Activated CD4-positive, alpha-beta T cell treated with anti-CD3 and anti-CD28 coated beads, Interleukin-2, amount 10 ng/mL, durations not matched to agents 24 days and 14 days (primary cell): ENCODE measurements at regions not wholly inside any gene's neighbourhood (a gene's known extent, or its start where the extent isn't known, plus 50 kb on each side); places are given as distances from the start of the nearest gene placed in this dataset.
A peak's percentile ranks its signal among the peaks of the same experiment; 100 is the strongest.

Experiments used
- DNase-seq: peaks from one replicate; pipeline ENCODE4 v3.0.0; 2022
- H3K27ac Mint-ChIP-seq: one replicate; pipeline ENCODE4 v1.8.0; 2022; ENCODE audit warnings: mild to moderate bottlenecking, mixed read lengths
- H3K27me3 Mint-ChIP-seq: one replicate; pipeline ENCODE4 v1.8.0; 2022; ENCODE audit warnings: mixed read lengths
- H3K36me3 Mint-ChIP-seq: one replicate; pipeline ENCODE4 v1.8.0; 2022; ENCODE audit warnings: low read depth, mild to moderate bottlenecking, mixed read lengths
- H3K4me1 Mint-ChIP-seq: one replicate; pipeline ENCODE4 v1.8.0; 2021; ENCODE audit warnings: mixed read lengths
- H3K4me3 Mint-ChIP-seq: one replicate; pipeline ENCODE4 v1.8.0; 2022; ENCODE audit warnings: mild to moderate bottlenecking, moderate library complexity, mixed read lengths
- H3K9me3 Mint-ChIP-seq: one replicate; pipeline ENCODE4 v1.8.0; 2021; ENCODE audit warnings: mixed read lengths
- intact Hi-C: fragments of 100-400 bp; cut with micrococcal nuclease; formaldehyde crosslinking; loops from one replicate; pipeline ENCODE4 v1.15.1; 2023

GRCh38 chr9:115200711-115201505 is 83.0 kb upstream of the TNC start:
- intact Hi-C loops: loop anchor here (10.0 kb wide), 1 partner anchor 816 kb away; the partner anchor contains the start of gene AKNA
- DNase-seq: no peak
- no peak overlapping the region for H3K27ac Mint-ChIP-seq
- no peaks in the 10 kb centered on the region for H3K36me3 Mint-ChIP-seq
- H3K27me3 Mint-ChIP-seq: peaks cover 40% of the 10 kb centered on the region
- H3K4me3 Mint-ChIP-seq: no peak overlapping the region
- peaks cover 6% of the 10 kb centered on the region for H3K9me3 Mint-ChIP-seq
- H3K4me1 Mint-ChIP-seq: peaks cover 12% of the 10 kb centered on the region

- intact Hi-C loops: loop anchor here (10.0 kb wide), 1 partner anchor 817 kb away; the partner anchor contains the start of gene AKNA
Measured at GRCh38 chr9:115202181-115202580, 84.2 kb upstream of the TNC start.

DNA sequence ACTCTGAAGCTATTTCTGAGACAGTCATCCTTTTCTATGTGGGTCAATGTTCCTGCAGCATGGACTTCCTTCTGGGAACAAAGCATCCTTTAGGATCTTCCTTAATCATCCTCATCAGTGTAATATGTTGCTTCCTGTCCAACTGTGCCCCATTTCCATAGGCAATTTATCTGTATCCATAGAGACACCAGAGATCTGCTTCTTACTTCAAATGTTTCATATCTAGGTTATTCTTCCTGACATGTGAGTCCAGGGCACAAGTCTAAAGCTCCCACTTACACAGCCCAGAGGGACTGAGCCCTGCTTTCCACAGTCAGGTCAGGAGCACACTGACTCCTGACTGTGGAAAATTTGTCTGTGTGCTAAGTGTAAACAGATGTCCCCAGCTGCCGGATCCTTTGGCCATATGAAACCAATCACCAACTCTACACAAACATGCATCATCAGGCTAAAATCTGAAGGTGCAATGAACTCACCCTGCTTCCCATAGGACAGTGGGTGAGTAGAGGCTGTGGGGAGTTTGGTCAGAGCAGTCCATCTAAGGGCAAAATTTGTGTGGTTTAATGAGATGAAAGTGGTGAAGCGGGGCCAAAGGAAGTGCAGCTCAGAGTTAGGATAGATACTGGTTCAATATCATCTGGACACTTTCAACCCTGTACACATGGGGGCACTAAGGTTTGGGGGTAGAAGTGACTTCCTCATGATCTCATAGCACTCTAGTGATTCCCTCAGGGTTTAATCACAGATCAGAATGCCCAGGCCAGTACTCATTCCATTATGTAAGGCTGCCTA is 85.2 kb upstream of the TNC start:
- DNase-seq: no peak
- Mint-ChIP-seq H3K9me3 (peaks cover 6% of the 10 kb centered on the region), H3K4me3 (no peak overlapping the region), H3K36me3 (no peaks in the 10 kb centered on the region), H3K27me3 (peaks cover 24% of the 10 kb centered on the region), H3K4me1 (peaks cover 28% of the 10 kb centered on the region), H3K27ac (no peak overlapping the region)
- intact Hi-C loops: loop anchor here (10.0 kb wide), 1 partner anchor 818 kb away; the partner anchor contains the start of gene AKNA

More at GRCh38 chr9:115202181-115202580, 84.2 kb upstream of the TNC start:
- no peak for DNase-seq
- Mint-ChIP-seq H3K27me3 (peaks cover 30% of the 10 kb centered on the region), H3K27ac (no peak overlapping the region), H3K9me3 (peaks cover 6% of the 10 kb centered on the region), H3K4me1 (peaks cover 23% of the 10 kb centered on the region), H3K36me3 (no peaks in the 10 kb centered on the region), H3K4me3 (no peak overlapping the region)

- intact Hi-C loops: loop anchor here (5.0 to 10.0 kb wide), 4 partner anchors 63 to 820 kb away; partner anchors contain the start of gene AKNA
- DNase-seq: no peak
- Mint-ChIP-seq H3K4me3 (no peak overlapping the region), H3K27ac (peak overlapping the region; percentile 51), H3K9me3 (peaks cover 6% of the 10 kb centered on the region), H3K4me1 (peaks cover 37% of the 10 kb centered on the region), H3K27me3 (peaks cover 14% of the 10 kb centered on the region), H3K36me3 (no peaks in the 10 kb centered on the region)
Measured at GRCh38 chr9:115204904-115205453, 87.0 kb upstream of the TNC start.

DNA sequence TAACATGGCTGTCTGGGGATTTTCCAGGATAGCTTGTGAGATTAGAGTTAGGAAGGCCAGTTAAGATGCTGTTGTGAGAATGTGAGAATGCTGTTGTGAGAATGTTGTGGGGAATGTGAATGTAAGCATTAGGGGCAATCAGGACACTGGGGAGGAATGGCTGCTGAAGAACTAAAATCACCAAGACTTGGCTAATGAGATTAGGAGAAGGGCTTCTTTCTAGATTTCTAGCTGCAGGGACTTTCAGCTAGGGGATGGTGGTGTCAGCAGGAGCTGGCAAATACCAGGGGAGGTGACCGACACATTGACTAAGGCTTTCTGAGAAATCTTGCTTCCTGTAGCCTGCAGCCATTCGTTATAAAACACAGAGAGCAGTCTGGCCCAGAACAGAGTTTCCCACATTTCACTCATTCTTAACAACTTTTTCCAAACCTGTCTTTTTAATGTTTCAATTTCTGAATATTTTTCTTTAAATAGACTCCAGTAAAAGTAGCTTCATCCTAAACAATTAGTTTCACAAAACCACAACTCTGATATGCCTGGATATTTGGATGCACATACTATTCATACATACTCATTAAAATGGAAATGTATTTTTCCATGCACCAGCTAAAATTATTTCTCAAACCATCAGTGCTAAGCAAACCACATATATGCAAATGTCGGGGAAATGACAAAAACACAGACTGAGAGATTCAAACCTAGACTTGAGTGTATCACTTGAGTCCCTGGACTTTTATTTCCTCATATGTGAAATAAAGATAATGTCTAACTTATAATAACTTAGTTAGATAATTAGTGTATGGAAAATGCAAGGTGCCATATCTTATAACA is 89.3 kb upstream of the TNC start:
- peak; percentile 63 for DNase-seq
- Mint-ChIP-seq H3K9me3 (no peaks in the 10 kb centered on the region), H3K27me3 (peaks cover 10% of the 10 kb centered on the region), H3K4me1 (peaks cover 38% of the 10 kb centered on the region), H3K27ac (peak overlapping the region; percentile 85), H3K4me3 (peak overlapping the region; percentile 55), H3K36me3 (no peaks in the 10 kb centered on the region)
- intact Hi-C loops: loop anchor here (1.0 to 10.0 kb wide), 7 partner anchors 65 to 822 kb away; partner anchors contain the start of gene AKNA

DNA sequence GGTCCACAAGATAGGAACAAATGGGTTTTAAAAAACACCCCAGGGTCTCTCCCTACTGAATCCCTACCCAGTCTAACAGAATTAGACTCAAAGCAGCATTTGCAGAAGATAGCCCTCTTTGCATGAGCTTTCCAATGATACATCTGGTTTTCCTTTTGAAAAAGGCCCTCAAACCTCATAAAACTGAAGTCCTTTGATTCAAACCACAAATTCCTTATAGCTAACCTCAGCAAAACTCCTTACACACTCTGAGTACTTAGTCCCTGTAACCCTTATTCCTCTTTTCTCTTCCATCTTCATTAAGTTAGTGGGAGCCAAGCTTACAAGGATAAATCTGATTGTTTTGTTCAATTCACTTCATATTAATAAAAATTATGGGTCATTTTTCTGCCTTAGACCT is 90.5 kb upstream of the TNC start:
- intact Hi-C loops: loop anchor here (2.0 to 10.0 kb wide), 6 partner anchors 66 to 824 kb away; partner anchors contain the start of gene AKNA
- peaks cover 38% of the 10 kb centered on the region for H3K4me1 Mint-ChIP-seq
- no peaks in the 10 kb centered on the region for H3K36me3 Mint-ChIP-seq
- no peak for DNase-seq
- H3K27me3 Mint-ChIP-seq: peaks cover 16% of the 10 kb centered on the region
- no peak overlapping the region for H3K4me3 Mint-ChIP-seq
- no peak overlapping the region for H3K27ac Mint-ChIP-seq
- no peaks in the 10 kb centered on the region for H3K9me3 Mint-ChIP-seq

GRCh38 chr9:115209601-115210306 is 91.8 kb upstream of the TNC start:
- peaks cover 33% of the 10 kb centered on the region for H3K4me1 Mint-ChIP-seq
- peaks cover 18% of the 10 kb centered on the region for H3K27me3 Mint-ChIP-seq
- peak overlapping the region; percentile 59 for H3K27ac Mint-ChIP-seq
- intact Hi-C loops: loop anchor here (2.0 to 10.0 kb wide), 6 partner anchors 67 to 825 kb away; partner anchors contain the start of gene AKNA
- no peaks in the 10 kb centered on the region for H3K9me3 Mint-ChIP-seq
- no peak overlapping the region for H3K4me3 Mint-ChIP-seq
- peak; percentile 64 for DNase-seq
- H3K36me3 Mint-ChIP-seq: no peaks in the 10 kb centered on the region

DNA sequence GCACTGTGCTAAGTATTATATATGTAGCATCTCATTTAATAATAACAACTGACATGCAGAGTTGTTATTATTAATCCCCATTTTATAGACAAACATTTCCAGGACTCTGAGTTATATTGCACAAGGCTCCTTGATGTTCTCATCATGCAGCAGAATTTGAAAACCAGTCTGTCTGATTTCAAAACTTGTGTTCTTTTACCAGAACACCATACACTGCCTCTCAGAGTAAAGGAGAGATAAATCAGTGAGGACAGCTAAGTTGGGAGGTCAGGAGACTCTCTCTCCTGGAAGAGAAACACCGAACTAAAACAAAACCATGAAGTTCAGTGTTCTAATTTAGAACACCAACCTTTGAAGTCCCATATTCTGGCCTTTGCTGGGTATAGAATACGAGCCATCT is 92.7 kb upstream of the TNC start:
- H3K36me3 Mint-ChIP-seq: no peaks in the 10 kb centered on the region
- peaks cover 22% of the 10 kb centered on the region for H3K27me3 Mint-ChIP-seq
- H3K4me1 Mint-ChIP-seq: peaks cover 27% of the 10 kb centered on the region
- intact Hi-C loops: no loop called here
- no peak overlapping the region for H3K27ac Mint-ChIP-seq
- DNase-seq: no peak
- H3K9me3 Mint-ChIP-seq: no peaks in the 10 kb centered on the region
- H3K4me3 Mint-ChIP-seq: no peak overlapping the region

DNA sequence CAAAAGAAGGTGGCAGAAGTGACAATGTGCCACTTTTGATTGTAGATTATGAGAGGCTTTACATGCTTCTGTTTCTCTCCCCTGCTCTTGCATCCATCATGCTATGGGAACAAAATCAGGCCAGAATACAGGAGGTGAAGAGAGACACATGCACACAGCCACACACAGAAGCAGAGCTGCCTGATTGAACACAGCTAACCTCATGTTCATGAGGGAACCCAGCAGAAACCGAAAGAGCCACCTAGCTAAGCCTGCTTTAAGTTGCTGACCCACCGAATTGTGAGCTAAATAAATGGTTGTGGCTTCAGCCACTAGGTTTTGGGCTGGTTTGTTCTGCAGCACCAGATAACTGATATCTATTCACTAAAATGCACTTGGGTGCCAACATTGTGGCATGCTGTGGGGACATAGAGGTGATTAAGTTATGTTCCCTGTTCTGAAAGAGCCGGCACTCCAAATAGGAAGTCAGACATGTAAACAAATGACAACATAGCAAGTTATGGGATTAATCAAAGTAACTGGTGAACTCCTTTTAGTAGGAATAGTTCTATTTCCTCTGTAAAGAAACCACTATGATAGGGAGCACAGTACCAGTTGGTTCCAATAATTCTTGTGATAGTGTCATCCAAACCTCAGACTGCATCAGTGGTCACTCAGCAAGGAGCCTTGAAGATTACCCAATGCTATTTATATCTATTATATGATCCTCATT is 93.6 kb upstream of the TNC start:
- Mint-ChIP-seq H3K27me3 (peaks cover 24% of the 10 kb centered on the region), H3K4me1 (peaks cover 21% of the 10 kb centered on the region), H3K36me3 (no peaks in the 10 kb centered on the region), H3K9me3 (no peaks in the 10 kb centered on the region), H3K4me3 (no peak overlapping the region), H3K27ac (no peak overlapping the region)
- no peak for DNase-seq
- intact Hi-C loops: no loop called here

GRCh38 chr9:115212125-115212605 is 94.2 kb upstream of the TNC start:
- intact Hi-C loops: no loop called here
- H3K9me3 Mint-ChIP-seq: no peaks in the 10 kb centered on the region
- peaks cover 24% of the 10 kb centered on the region for H3K27me3 Mint-ChIP-seq
- no peaks in the 10 kb centered on the region for H3K36me3 Mint-ChIP-seq
- no peak overlapping the region for H3K4me3 Mint-ChIP-seq
- peaks cover 15% of the 10 kb centered on the region for H3K4me1 Mint-ChIP-seq
- H3K27ac Mint-ChIP-seq: no peak overlapping the region
- no peak for DNase-seq

DNA sequence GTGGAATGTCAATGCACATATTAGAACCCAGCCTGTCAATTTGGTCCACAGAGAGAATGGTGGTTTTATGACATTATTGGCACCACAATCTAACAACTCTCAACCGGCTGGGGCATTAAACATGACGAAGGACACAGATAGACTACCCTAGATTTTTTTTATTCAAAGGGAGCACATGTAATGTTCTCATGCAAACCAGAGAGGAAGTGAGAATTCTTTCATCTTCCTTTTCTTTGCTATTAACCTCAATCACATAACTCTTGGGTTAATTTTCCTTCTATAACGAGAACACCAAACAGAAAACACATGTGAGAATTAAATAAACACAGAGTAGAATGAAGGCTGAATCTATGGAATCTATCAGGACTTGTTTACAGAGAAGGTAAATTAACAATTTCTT is 94.9 kb upstream of the TNC start:
- H3K27ac Mint-ChIP-seq: no peak overlapping the region
- intact Hi-C loops: no loop called here
- no peak overlapping the region for H3K4me3 Mint-ChIP-seq
- peaks cover 12% of the 10 kb centered on the region for H3K4me1 Mint-ChIP-seq
- H3K36me3 Mint-ChIP-seq: no peaks in the 10 kb centered on the region
- no peaks in the 10 kb centered on the region for H3K9me3 Mint-ChIP-seq
- DNase-seq: no peak
- H3K27me3 Mint-ChIP-seq: peaks cover 26% of the 10 kb centered on the region

- H3K4me3 Mint-ChIP-seq: no peak overlapping the region
- no peaks in the 10 kb centered on the region for H3K36me3 Mint-ChIP-seq
- intact Hi-C loops: no loop called here
- no peak for DNase-seq
- no peaks in the 10 kb centered on the region for H3K9me3 Mint-ChIP-seq
- peaks cover 4% of the 10 kb centered on the region for H3K4me1 Mint-ChIP-seq
- H3K27me3 Mint-ChIP-seq: peaks cover 27% of the 10 kb centered on the region
- H3K27ac Mint-ChIP-seq: no peak overlapping the region
Measured at GRCh38 chr9:115213818-115214334, 95.9 kb upstream of the TNC start.
